CD4-positive, alpha-beta T cell treated with Interleukin-6 for 4 hours (primary cell): ENCODE measurements at regions not wholly inside any gene's neighbourhood (a gene's known extent, or its start where the extent isn't known, plus 50 kb on each side); places are given as distances from the start of the nearest gene placed in this dataset.
A peak's percentile ranks its signal among the peaks of the same experiment; 100 is the strongest.

Experiments used
- DNase-seq: peaks from one replicate; pipeline ENCODE4 v3.0.0-alpha.2; 2020; ENCODE audit warnings: mixed read lengths

- DNase-seq: peak; percentile 31
These were observed 122.1 kb upstream of the TPRG1 start for GRCh38 chr3:189049458-189050236.

GRCh38 chr3:189053322-189053721 is 118.4 kb upstream of the TPRG1 start:
- DNase-seq: no peak

GRCh38 chr3:189056646-189057335 is 115.0 kb upstream of the TPRG1 start:
- DNase-seq: no peak

DNA sequence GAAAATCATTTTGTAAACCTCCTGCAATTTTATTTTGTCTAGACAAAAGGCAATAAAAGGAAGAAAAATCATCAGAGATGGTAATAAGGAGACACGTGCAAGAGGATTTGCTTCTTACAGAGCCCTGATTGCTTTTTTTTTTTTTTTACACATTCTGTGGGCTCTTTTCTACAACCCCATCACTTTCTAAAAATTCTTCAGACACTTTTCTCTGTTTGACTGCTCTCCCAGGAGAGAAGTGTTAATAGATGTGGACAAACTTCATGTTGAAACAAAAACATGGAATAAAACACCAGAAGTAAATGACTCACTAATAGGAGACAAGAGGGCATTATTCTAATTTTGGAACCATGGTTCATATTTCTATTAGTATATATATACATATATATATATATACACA is 114.4 kb upstream of the TPRG1 start:
- DNase-seq: no peak

- no peak for DNase-seq
These were observed 113.7 kb upstream of the TPRG1 start for GRCh38 chr3:189058071-189058470.

- DNase-seq: no peak
These were observed 100.8 kb upstream of the TPRG1 start for GRCh38 chr3:189070965-189071364.

DNA sequence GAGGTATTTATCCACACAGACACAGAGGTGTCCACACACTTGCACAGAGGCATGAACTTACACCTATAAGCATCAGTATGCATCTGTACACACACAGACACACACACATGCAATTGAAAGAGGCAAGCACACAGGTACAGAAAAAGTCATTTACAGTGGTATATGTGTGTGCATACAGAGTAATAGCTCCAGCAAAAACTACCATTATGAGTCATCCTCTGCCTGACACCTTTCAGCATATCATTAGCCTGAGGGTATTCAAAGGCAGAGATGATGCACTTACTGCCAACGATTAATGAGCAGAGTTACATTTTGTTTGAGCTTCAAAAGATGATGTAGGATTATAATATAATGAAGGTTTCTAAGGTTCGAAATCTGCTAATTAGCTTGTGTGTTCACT is 100.3 kb upstream of the TPRG1 start:
- DNase-seq: no peak

DNA sequence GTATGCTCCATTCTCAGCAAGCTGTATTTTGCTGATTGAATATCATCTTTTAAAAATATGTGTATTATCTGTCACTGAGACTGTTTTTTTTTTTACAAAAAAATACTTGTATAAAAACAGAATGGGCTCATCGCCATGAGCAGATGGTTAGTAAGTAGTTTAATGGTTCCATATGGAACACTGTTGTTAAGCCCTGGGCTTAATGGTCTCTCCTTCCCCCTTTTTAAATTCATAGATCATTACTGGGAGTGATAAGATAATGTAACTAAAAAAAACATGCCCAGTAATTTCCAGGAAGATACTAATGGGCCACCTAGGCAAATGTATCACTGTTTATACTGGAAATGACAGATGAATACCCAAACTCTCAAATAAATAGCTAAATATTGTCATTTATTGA is 95.3 kb upstream of the TPRG1 start:
- no peak for DNase-seq

DNA sequence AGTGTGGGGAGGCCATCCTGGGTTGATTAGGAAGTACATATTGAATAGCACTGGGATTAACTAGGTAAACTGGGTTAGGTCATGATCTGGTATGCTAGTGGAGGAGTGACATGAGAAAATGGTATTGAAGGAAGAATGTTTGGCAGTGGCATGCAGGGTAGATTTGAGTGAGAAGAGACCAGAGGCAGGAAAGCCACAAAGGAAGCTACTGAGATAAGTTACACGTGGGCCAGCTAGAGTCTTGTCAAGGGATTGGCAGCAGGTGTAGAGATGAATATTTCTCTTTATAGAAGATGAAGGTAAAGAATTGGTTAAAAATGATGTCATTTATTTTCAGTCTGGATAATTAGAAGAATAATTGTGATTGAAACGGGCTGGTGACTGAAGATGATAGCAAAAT is 91.0 kb upstream of the TPRG1 start:
- no peak for DNase-seq

- DNase-seq: no peak
These were observed 88.9 kb upstream of the TPRG1 start for GRCh38 chr3:189082666-189083427.

GRCh38 chr3:189084620-189085019 is 87.2 kb upstream of the TPRG1 start:
- no peak for DNase-seq

DNA sequence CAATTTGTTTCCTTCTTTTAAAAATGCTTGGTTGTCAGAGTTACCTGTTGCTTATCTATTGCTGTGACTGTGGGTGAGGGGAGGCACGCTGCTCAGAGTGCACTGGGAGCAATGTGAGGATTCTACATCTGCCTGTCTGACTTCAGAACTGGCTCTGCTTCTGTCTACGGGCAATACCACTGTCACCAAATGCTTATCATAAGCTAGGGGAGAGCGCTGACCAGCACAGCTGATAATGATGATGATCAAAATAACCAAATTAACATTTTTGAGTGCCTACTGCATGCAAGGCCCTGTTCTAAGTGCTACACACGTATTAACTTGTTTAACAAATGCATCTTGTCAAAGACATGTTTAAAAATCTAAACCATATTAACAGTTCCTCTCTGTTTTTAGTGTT is 79.2 kb upstream of the TPRG1 start:
- DNase-seq: no peak

DNA sequence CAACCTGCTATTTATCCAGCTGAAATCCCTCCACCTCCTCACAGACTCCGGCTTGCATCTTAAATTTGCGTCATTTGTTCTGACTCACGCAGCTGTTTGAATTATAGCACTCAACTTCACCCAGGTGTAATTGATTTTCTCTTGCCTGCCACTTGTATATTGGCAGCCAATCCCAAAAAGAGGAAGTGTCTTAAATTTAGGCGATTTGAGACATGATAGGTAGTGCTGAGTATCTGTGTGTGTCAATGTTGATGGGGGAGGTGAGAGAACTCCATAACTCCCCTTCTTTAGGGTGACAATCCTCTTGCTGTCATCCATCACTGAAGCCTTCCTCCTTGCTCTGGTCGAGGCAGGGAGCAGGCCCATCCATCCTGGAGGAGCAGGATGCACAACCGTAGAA is 77.2 kb upstream of the TPRG1 start:
- DNase-seq: no peak

DNA sequence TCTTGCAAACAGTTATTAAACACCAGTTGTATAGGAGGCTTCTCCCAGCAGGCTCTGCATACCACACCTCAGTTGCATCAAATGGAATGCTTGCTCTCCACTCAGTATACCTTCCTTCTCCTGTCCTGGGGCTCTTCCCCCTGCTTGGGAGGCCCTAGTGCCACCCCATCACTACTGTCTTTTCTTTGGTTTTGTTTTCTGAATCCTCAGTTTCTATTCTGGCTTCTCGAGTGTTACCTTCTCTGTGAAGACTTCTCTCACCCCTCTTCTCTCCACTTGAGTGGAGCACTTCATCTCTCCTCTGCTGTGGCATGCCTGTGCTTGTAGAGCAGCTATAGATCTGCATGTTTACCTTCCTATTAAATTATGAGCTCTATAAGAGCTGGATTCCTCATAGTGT is 75.7 kb upstream of the TPRG1 start:
- DNase-seq: no peak

GRCh38 chr3:189099031-189099471 is 72.7 kb upstream of the TPRG1 start:
- no peak for DNase-seq

DNA sequence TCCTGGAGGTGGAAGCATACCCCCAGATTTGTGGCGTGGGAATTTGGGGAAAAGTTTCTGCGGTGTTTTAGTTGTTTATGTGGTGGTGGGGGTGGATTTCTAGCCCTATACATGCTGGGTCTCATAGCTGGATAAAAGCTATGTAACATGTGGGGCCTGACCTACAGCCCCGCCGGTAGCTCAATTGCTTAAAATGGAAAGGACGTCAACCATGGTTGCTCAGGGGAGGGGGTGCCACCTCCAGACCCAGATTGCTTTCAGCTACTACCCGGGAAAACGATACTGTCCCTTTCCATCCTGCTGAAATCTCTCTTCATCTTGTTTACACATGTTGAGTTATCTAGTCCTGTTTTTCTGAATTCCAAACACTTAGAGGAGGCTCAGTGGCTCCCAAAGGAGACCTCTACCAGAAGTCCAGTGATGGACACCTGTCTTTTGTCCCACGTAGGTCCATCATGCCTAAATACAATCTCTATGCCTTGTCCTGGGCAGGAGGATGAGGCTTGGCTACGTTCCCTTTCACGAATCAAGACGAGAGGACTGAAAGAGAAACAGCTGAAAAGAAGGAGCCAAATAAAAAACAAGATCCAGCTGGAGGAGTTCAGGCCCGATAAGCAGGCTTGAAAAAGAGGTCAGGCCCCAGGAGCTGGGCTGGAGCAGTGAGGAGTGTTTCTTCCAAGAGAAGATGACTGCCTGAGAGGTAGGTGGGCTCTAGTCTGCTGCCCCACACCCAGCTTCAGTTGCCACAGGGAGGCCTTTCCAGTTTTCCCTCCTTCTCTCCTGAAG is 72.1 kb upstream of the TPRG1 start:
- no peak for DNase-seq

DNA sequence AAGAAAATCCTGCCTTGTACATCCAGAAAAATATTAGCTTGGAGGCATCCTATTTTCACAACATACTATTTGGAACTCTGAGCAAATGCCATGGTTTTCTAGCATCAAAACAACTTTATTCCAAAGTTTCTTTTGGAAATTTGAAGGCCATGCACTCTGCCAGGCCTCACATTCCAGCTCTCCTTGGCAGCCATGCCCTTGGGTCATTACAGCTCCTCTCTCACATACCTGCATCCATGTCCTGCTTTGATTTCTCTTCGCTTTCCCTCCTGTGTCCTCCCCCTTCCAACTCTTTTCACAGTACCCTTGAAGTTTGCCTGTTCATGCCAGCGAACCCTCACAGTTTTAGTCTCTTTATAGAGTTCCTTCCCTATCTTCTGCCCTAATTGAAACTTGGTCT is 70.9 kb upstream of the TPRG1 start:
- no peak for DNase-seq

- no peak for DNase-seq
These were observed 70.2 kb upstream of the TPRG1 start for GRCh38 chr3:189101594-189101993.

- DNase-seq: no peak
These were observed 68.6 kb upstream of the TPRG1 start for GRCh38 chr3:189103208-189103607.

- DNase-seq: no peak
These were observed 63.7 kb upstream of the TPRG1 start for GRCh38 chr3:189108067-189108466.

DNA sequence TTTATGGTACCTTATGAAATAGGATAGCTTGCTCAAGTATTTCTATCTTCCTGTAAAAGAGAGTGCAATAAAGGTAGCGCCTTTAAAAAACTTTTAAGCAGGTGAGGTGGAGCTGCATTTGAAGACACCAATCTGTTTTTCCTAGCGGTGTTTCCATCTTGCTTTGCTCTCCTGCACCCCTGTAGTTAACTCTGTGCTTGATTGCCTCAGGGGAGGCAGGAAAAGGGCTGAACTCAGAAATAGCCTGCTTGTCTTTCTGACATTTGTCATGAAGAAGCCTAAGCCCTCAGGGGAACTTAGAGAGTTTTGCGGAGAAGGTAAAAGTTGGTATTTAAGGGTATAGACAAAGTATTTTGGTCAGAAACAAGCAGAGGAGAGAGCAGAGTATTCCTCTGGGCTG is 63.0 kb upstream of the TPRG1 start:
- no peak for DNase-seq

GRCh38 chr3:189109145-189109544 is 62.6 kb upstream of the TPRG1 start:
- DNase-seq: no peak

DNA sequence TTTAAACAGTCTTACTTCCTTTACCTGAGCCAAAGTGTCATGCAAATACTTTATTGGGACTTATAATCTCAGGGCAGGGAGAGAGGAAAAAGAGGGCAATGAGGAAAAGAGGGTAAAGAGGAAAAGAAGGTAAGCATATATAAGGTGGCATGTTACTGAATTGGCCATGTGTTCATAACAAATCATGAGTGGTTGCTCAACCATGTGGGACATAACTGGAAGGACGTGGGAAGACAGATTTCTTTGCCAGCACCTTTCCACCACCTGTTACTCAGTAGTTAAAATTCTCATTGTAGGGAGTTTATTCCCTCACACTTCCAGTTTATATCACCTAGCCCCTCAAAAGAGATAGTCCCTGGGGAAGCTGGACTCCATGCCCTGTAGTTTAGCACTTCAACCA is 54.7 kb upstream of the TPRG1 start:
- DNase-seq: no peak
